Mesenchymal stem cell (in vitro differentiated cells and primary cell): ENCODE measurements at regions not wholly inside any gene's neighbourhood (a gene's known extent, or its start where the extent isn't known, plus 50 kb on each side); places are given as distances from the start of the nearest gene placed in this dataset.
"Not testable (repeated sequence)": the region's sequence is repeated elsewhere in the genome, so short reads cannot be mapped to it uniquely, and the experiment has no call there.

Experiments used
- DNase-seq: peaks from one replicate; pipeline ENCODE4 v3.0.0-alpha.2; 2013
- H2AFZ ChIP-seq: one replicate; pipeline ENCODE4 v1.6.1; 2013; ENCODE audit warnings: low read depth, mild to moderate bottlenecking, control low read depth, inconsistent platforms, low read length, moderate library complexity
- H2AK5ac ChIP-seq: 2 replicates; pipeline ENCODE4 v1.6.1; 2013; ENCODE audit warnings: low read length, moderate library complexity, mild to moderate bottlenecking, inconsistent platforms; ENCODE audit not compliant: severe bottlenecking
- H2BK120ac ChIP-seq: one replicate; pipeline ENCODE4 v1.6.1; 2013; ENCODE audit warnings: low read depth, mild to moderate bottlenecking, inconsistent platforms, low read length, moderate library complexity
- H2BK12ac ChIP-seq, 2 experiments: one replicate each; pipeline ENCODE4 v1.6.1; 2013; ENCODE audit warnings: inconsistent platforms in 2 of 2, low read length in 2 of 2, mild to moderate bottlenecking in 2 of 2, moderate library complexity in 2 of 2, control low read depth in 1 of 2
- H2BK15ac ChIP-seq: one replicate; pipeline ENCODE4 v1.6.1; 2013; ENCODE audit warnings: mild to moderate bottlenecking, low read depth, inconsistent platforms; ENCODE audit not compliant: poor library complexity, severe bottlenecking
- H2BK5ac ChIP-seq: 2 replicates; pipeline ENCODE4 v1.6.1; 2013; ENCODE audit warnings: low read depth, mild to moderate bottlenecking, low read length, control low read depth, inconsistent platforms; ENCODE audit not compliant: poor library complexity, severe bottlenecking
- H3K14ac ChIP-seq, 2 experiments: one replicate each; pipeline ENCODE4 v1.6.1; 2013; ENCODE audit warnings: inconsistent platforms in 2 of 2, low read length in 2 of 2, control low read depth in 1 of 2, mild to moderate bottlenecking in 1 of 2, moderate library complexity in 1 of 2
- H3K18ac ChIP-seq, 2 experiments: one replicate each; pipeline ENCODE4 v1.6.1; 2013; ENCODE audit warnings: inconsistent platforms in 2 of 2, low read length in 2 of 2, control low read depth in 1 of 2, low read depth in 1 of 2, mild to moderate bottlenecking in 1 of 2
- H3K23ac ChIP-seq, 2 experiments: one replicate each; pipeline ENCODE4 v1.6.1; 2013; ENCODE audit warnings: inconsistent platforms in 2 of 2, low read length in 2 of 2, mild to moderate bottlenecking in 2 of 2, moderate library complexity in 2 of 2, control low read depth in 1 of 2
- H3K27ac ChIP-seq: 2 replicates; pipeline ENCODE4 v1.5.1; 2013; ENCODE audit warnings: mild to moderate bottlenecking, moderate library complexity, low read length, control low read depth, inconsistent platforms; ENCODE audit not compliant: poor library complexity, severe bottlenecking
- H3K27me3 ChIP-seq, 2 experiments: 2 replicates each; pipeline versions ENCODE4 v1.6.1 to v1.7.0; 2013; ENCODE audit warnings: low read length in 2 of 2, mild to moderate bottlenecking in 2 of 2, moderate library complexity in 2 of 2, control low read depth in 1 of 2, inconsistent platforms in 1 of 2; ENCODE audit not compliant: control insufficient read depth in 1 of 2, insufficient read depth in 1 of 2
- H3K36me3 ChIP-seq, 2 experiments: 2 replicates each; pipeline versions ENCODE4 v1.6.1 to v1.7.0; 2013; ENCODE audit warnings: low read length in 2 of 2, control low read depth in 1 of 2, inconsistent platforms in 1 of 2, low read depth in 1 of 2, mild to moderate bottlenecking in 1 of 2; ENCODE audit not compliant: insufficient read depth in 2 of 2, control insufficient read depth in 1 of 2
- H3K4ac ChIP-seq, 2 experiments: one replicate each; pipeline ENCODE4 v1.6.1; 2013; ENCODE audit warnings: inconsistent platforms in 2 of 2, low read length in 2 of 2, mild to moderate bottlenecking in 2 of 2, moderate library complexity in 2 of 2, control low read depth in 1 of 2, low read depth in 1 of 2
- H3K4me1 ChIP-seq: 2 replicates; pipeline ENCODE4 v1.6.1; 2013; ENCODE audit warnings: low read depth, low read length, control low read depth; ENCODE audit not compliant: control insufficient read depth, insufficient read depth
- H3K4me2 ChIP-seq: 2 replicates; pipeline ENCODE4 v1.6.1; 2013; ENCODE audit warnings: low read length, mild to moderate bottlenecking, inconsistent platforms; ENCODE audit not compliant: poor library complexity, severe bottlenecking
- H3K4me3 ChIP-seq, 2 experiments: 2 replicates each; pipeline versions ENCODE4 v1.5.1 to v1.7.0; 2013; ENCODE audit warnings: low read length in 2 of 2, mild to moderate bottlenecking in 2 of 2, control low read depth in 1 of 2, low read depth in 1 of 2; ENCODE audit not compliant: insufficient read depth in 1 of 2
- H3K79me1 ChIP-seq: replicated peaks from 2 replicates; pipeline ENCODE4 v1.6.1; 2013; ENCODE audit warnings: mild to moderate bottlenecking, control low read depth, low read length, inconsistent platforms; ENCODE audit not compliant: poor library complexity, severe bottlenecking
- H3K9ac ChIP-seq: 2 replicates; pipeline ENCODE4 v1.7.0; 2013; ENCODE audit warnings: mild to moderate bottlenecking, low read length, moderate library complexity
- H3K9me3 ChIP-seq: 2 replicates; pipeline ENCODE4 v1.7.0; 2013; ENCODE audit warnings: mild to moderate bottlenecking, low read length; ENCODE audit not compliant: control insufficient read depth
- H4K8ac ChIP-seq: one replicate; pipeline ENCODE4 v1.6.1; 2013; ENCODE audit warnings: inconsistent platforms, mild to moderate bottlenecking, low read length, moderate library complexity
- H4K91ac ChIP-seq: one replicate; pipeline ENCODE4 v1.6.1; 2013; ENCODE audit warnings: mild to moderate bottlenecking, low read length, inconsistent platforms
- WGBS: methylation state at CpG from one replicate; pipeline ENCODE4 v1.1.7; 2013; ENCODE audit warnings: mixed read lengths; 5-methylcytosine and 5-hydroxymethylcytosine counted together

DNA sequence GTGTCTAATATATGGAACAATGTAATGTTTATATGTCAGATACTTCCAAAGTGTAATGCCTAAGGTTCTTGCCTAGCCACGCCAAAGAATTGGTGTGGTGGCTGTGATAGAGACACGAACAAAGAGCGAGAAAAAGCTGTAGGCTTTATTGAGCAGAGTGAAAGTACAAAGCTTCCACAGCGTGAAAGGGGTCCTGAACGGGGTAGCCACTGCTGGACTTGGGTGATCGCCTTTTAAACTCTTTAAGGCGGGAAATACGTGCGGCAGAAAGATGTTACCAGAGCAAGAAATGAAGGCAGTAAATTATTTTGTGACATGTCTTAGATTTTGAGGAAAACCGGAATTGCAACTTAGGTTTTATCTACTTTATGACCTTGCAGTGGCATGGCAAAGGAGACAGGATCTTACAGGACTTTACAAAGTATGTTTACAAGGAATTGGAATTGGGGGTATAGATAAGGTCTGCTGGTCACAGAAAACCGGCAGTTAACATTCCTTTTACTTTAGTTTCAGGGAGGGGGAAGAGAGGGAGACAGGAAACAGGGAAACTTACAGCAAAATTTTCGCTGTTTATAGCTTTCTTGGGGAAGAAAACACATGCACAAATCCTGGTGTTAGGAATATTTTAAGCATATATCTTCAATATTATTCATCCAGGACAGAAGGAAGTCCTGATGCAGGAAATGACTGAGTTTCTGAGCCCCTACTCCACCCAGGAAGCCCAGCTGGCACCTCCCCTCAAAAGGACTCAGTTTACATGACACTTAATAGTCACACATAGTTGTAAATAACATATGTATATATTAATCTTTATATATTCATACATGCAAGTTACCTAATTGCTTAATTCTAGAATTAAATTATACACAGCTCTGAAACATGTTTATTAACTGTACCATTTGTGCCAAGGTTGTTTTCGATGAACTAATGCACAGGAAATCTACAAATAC lies 421.3 kb upstream of the PABPC4L start:
- H3K23ac ChIP-seq, H3K9me3 ChIP-seq, H2BK12ac ChIP-seq, H4K91ac ChIP-seq, H3K9ac ChIP-seq, H3K18ac ChIP-seq, H2AK5ac ChIP-seq, H3K4me3 ChIP-seq, H2BK15ac ChIP-seq, H3K14ac ChIP-seq, H3K79me1 ChIP-seq, H3K27me3 ChIP-seq, H3K4me1 ChIP-seq, H3K4ac ChIP-seq, H3K36me3 ChIP-seq, H3K4me2 ChIP-seq: not testable (repeated sequence)
- DNase-seq, result peak; percentile 49
- peak overlapping the region; percentile 61 for H4K8ac ChIP-seq
- peak overlapping the region; percentile 80 for H3K27ac ChIP-seq
- peak overlapping the region; percentile 71 for H2AFZ ChIP-seq
- 18% methylated on average over 11 of the region's 13 CpGs for WGBS
- H2BK120ac ChIP-seq, result peak overlapping the region; percentile 61
- H2BK5ac ChIP-seq, result peak overlapping the region; percentile 80

DNA sequence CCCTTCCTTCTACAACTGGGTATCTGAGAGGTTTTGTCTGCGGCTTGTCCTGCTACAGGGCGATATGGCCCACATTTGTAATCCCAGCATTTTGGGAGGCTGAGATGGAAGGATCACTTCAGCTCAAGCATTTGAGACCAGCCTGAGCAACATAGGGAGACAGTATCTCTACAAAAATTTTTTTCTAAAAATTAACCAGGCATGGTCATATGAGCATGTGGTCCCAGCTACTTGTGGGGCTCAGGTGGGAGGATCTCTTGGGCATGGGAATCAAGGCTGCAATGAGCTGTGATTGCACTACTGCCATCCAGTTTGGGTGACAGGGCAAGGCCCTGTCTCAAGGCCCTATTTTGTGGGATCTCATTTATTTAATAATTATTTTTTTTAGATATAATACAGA lies 420.6 kb upstream of the PABPC4L start:
- Histone ChIP-seq H3K4me2 (no peak overlapping the region), H3K79me1 (no peaks in the 10 kb centered on the region), H3K27me3 (no peaks in the 10 kb centered on the region), H3K4me3 (no peak overlapping the region), H2BK120ac (no peak overlapping the region), H3K36me3 (no peaks in the 10 kb centered on the region), H3K9me3 (no peaks in the 10 kb centered on the region), H3K9ac (no peak overlapping the region), H4K8ac (no peak overlapping the region), H3K23ac (no peak overlapping the region), H3K4me1 (peaks cover 4% of the 10 kb centered on the region), H3K4ac (peak overlapping the region in 1 of 2 experiments; percentile 41), H3K18ac (peak overlapping the region in 1 of 2 experiments; percentile 77), H3K14ac (no peak overlapping the region), H2AK5ac (no peak overlapping the region), H2BK15ac (no peak overlapping the region), H2BK12ac (peak overlapping the region; percentile 49 to 54), H2AFZ (no peak overlapping the region), H3K27ac (peak overlapping the region; percentile 80), H2BK5ac (peak overlapping the region; percentile 3), H4K91ac (no peak overlapping the region)
- DNase-seq, result peak; percentile 4
- 91% methylated on average over 2 of the region's 2 CpGs for WGBS

DNA sequence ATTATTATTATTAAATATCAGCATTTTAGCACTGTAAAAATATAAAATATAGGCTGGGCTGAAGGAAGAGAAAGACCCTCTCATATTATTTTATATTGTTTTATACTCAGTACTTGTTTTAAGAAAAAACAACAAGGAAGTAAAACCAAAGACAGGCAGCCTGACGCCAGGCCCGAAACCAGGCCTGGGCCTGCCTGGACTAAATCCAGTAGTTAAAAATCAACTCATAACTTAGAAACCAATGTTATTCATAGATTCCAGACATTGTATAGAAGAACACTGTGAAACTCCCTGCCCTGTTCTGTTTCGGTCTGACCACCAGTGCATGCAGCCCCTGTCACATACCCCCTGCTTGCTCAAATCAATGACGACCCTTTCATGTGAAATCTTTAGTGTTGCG lies 420.1 kb upstream of the PABPC4L start:
- H2BK5ac ChIP-seq, H2BK120ac ChIP-seq, H3K14ac ChIP-seq, H3K9me3 ChIP-seq, H3K27me3 ChIP-seq, H3K36me3 ChIP-seq, H4K8ac ChIP-seq, H2BK15ac ChIP-seq, H2AFZ ChIP-seq, DNase-seq, H2AK5ac ChIP-seq, H3K4me1 ChIP-seq, H3K4ac ChIP-seq, H3K79me1 ChIP-seq, H3K18ac ChIP-seq, H3K4me2 ChIP-seq, H4K91ac ChIP-seq, H3K9ac ChIP-seq, H3K4me3 ChIP-seq, H3K23ac ChIP-seq: not testable (repeated sequence)
- 86% methylated on average over 4 of the region's 5 CpGs for WGBS
- peak overlapping the region in 1 of 2 experiments; percentile 49 for H2BK12ac ChIP-seq
- peak overlapping the region; percentile 80 for H3K27ac ChIP-seq

DNA sequence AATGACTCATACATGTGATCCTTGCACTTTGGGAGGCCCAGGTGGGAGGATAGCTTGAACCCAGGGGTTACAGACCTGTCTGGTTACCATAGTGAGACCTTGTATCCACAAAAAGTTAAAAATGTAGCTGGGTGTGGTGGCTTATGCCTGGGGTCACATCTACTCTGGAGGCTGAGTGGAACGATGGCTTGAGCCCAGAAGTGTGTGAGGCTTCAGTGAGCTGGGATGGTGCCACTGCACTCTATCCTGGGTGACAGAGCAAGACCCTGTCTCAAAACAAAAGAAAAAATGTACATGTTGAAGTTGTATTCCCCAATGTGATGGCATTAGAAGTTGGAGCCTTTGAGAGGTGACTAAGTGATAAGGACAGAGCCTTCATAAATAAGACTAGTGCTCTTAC lies 409.4 kb upstream of the PABPC4L start:
- Histone ChIP-seq H4K8ac (no peak overlapping the region), H3K36me3 (no peaks in the 10 kb centered on the region), H4K91ac (no peak overlapping the region), H2AFZ (no peak overlapping the region), H3K4ac (no peak overlapping the region), H2BK12ac (no peak overlapping the region), H2BK120ac (no peak overlapping the region), H3K9me3 (peaks cover 5% of the 10 kb centered on the region), H2BK15ac (no peak overlapping the region), H3K4me1 (no peaks in the 10 kb centered on the region), H3K18ac (no peak overlapping the region), H3K4me2 (no peak overlapping the region), H3K4me3 (no peak overlapping the region), H3K9ac (no peak overlapping the region), H3K79me1 (no peaks in the 10 kb centered on the region), H3K27ac (no peak overlapping the region), H3K27me3 (no peaks in the 10 kb centered on the region), H2AK5ac (no peak overlapping the region), H2BK5ac (no peak overlapping the region), H3K14ac (no peak overlapping the region), H3K23ac (no peak overlapping the region)
- DNase-seq, result no peak
- WGBS, result 100% methylated on average over 1 of the region's 1 CpG
